ENCODE measurements at regions not wholly inside any gene's neighbourhood (a gene's known extent, or its start where the extent isn't known, plus 50 kb on each side); places are given as distances from the start of the nearest gene placed in this dataset.
"Not testable (repeated sequence)": the region's sequence is repeated elsewhere in the genome, so short reads cannot be mapped to it uniquely, and the experiment has no call there.

DNA sequence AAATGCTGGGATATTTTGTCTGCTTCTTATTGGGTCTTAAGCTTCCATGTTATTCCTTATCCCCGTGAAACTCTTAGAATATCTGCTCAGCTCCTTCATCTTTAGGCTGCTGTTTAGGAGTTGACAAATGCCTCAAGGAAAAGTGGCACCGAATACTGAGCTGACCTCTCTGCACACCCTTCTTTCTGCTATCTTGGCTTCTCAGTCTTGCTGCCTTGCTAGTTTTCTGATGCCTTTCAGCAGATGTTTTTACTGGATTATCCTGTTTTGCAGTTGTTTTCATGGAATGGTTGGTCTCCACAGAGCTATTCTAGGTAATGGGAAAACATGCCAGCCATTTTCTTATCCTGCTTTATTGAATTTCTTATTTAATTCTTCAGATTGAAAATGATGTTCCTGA lies 86.3 kb downstream of the GYPE start:
- no peak for DNase-seq

- not testable (repeated sequence) for DNase-seq
Measured at GRCh38 chr4:143817866-143818265, 87.5 kb downstream of the GYPE start.

DNA sequence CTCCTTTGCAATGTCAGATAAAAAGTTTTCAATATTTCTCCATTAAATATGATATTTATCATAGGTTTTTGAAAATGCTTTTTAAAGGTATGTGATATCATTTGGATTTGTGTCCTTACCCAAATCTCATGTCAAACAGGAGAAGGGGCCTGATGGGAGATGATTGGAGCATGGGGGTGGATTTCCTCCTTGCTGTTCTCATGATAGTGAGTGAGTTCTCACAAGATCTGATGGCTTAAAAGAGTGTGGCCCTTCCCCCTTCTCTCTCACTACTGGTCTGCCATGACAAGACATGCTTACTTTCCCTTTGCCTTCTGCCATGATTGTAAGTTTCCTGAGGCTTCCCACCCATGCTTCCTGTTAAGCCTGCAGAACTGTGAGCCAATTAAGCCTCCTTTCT lies 90.0 kb downstream of the GYPE start:
- not testable (repeated sequence) for DNase-seq

DNA sequence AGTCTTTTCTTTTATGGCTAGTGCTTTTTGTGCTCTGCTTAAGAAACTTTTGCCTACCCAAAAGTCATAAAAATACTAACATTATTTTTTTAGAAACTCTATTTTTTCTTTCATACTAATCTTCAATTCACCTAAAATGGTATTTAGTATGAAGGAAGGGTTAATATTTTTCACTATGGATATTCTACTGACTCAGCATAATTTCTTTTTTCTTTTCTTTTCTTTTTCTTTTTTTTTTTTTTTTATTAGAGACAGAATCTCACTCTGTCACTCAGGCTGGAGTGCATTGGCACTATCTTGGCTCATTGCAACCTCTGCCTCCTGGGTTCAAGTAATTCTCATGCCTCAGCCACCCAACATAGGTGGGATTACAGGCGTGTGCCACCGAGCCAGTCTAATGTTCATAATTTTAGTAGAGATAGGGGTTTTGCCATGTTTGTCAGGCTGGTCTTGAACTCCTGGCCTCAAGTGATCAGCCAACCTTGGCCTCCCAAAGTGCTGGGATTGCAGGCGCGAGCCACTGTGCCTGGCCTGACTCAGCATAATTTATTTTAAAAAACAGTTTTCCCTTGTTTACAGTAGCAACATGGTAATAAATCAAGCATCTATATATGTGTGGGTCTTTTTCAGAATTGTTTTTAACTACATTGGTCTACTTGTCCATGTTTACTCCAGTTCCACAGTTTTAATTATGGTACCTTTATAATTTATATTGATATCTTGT lies 91.8 kb downstream of the GYPE start:
- not testable (repeated sequence) for DNase-seq

DNA sequence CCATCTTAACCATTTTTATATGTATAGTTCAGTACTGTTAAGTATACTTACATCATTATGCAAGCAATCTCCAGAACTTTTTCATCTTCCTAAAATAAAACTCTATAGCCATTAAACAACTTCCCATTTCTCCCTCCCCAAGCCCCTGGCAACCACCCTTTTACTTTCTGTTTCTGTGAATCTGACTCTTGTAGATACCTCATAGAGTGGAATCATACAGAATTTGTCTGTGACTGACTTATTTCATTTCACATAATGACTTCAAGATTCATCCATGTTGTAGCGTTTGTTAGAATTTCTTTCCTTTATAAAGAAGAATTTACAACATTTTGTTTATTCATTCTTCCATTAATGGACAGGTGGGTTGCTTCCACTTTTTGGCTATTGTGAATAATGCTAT lies 91.2 kb upstream of the FREM3 start:
- not testable (repeated sequence) for DNase-seq

DNA sequence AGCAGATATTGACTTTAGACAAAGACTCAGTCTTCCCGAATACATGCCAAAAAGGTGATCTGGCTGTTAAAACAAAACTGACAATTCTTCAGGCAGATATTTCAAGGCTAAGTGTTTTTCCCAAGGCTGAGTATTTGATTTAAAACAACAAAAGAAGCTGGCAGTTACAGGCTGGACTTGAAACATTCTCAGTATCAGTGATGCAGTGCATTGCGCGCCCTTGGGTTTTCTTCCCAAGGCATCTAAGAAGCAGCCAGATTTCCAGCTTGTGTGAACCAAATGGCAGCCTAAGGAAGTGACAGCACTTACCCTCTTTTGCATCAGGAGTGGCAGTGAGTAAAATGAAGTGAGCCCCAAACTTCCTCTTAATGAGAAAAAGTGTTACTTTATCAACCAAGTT lies 90.0 kb upstream of the FREM3 start:
- DNase-seq: not testable (repeated sequence)

DNA sequence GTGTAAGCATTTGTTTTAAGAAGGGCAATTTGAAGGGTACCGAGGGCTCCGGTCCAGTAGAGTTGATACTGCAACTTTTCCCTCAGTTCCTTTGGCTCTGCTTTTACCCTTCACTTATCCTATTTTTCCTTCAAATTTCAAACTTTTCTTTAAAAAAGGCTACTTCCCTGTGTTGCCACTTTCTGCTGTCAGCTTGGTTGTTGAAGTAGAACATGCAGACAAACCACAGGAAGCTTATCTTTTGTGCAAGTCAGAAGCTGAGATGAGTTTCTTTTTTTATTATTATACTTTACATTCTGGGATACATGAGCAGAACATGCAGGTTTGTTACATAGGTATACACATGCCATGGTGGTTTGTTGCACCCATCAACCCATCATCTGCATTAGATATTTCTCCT lies 89.1 kb upstream of the FREM3 start:
- DNase-seq: not testable (repeated sequence)

GRCh38 chr4:143784567-143784966 lies 84.1 kb upstream of the FREM3 start:
- no peak for DNase-seq

DNA sequence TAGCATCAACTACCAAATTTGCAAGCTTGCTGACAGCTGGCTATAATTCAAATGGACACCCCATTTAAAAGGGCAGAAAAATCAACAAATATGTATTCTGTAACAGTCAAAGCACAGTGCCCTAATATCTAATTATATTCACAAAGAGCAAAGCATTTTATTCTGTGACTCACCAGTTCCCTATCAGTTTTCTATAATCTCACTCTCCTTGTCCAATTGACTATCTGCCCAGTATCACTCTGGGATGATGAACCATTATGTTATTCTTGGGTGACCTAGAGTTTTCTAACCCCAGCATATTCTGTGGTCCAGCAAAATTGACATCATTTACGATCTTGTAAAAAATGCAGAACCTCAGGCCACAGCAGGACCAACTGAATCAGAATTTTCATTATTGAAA lies 82.0 kb upstream of the FREM3 start:
- no peak for DNase-seq

- peak; percentile 3 for DNase-seq
Measured at GRCh38 chr4:143773998-143774895, 73.8 kb upstream of the FREM3 start.

- DNase-seq: no peak
Measured at GRCh38 chr4:143771269-143771668, 70.8 kb upstream of the FREM3 start.

DNA sequence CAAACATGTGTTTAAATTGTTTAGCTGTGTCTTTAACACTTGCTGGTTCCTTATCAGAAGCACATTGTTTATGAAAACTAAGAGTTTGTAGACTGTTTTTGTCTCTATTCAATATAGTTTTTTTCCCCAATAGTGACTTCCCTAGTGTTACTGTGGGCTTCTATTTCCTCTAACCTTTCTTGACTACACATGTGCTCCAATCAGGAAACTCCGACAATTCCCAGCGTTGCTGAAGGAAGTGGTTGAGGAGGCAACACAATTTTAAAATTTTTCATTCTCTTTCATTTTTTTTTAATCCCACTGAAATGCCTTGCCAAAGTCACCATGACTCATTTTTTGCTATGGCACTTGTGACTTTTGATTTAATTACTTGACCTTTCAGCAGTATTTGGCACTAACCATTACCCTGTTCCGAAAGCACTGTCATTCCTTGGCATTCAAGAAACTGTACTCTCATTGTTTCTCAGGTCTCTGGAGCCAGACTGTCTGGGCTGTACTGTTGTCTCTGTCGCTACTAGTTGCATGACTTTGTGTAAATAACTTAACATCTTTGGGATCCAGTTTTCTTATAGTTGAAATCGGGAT lies 67.6 kb upstream of the FREM3 start:
- DNase-seq: no peak

DNA sequence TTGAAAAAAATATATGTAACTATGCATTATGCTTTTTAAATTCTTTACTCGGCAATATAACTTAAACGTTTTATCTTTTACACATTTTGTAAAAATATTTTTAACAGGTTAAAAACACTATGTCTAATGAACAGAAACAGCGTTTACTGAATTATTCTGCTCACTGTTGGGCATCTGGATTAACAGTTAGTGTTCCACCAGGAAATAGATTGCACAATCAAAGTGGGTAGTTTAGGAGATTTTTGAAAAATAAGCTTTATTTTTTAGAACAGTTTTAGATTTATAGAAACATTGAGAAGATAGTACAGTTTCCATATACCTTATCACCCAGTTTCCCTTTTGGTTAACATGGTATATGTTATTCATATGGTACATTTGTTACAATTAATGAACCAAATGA lies 63.1 kb upstream of the FREM3 start:
- DNase-seq: no peak

DNA sequence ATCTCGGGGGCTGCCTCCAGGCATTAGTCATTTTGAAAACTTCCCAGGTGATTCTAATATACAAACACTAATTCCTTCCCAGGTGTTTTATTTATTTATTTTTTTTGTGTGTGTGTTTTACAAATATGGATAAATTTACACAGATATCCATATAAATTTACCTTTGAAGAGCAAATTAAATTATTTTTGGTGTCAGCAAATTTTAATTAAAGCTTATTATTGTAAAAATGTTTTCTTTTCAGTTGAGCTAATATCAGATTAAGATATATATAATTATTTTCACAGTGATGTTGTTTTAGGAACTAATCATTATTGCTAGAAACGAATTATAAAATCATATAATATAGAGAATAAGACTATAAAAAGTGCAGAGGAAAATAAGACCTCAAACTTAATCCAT lies 62.0 kb upstream of the FREM3 start:
- DNase-seq: no peak

Data from hindlimb muscle (tissue), 1 donor.